ENCODE measurements at regions not wholly inside any gene's neighbourhood (a gene's known extent, or its start where the extent isn't known, plus 50 kb on each side); places are given as distances from the start of the nearest gene placed in this dataset.

DNA sequence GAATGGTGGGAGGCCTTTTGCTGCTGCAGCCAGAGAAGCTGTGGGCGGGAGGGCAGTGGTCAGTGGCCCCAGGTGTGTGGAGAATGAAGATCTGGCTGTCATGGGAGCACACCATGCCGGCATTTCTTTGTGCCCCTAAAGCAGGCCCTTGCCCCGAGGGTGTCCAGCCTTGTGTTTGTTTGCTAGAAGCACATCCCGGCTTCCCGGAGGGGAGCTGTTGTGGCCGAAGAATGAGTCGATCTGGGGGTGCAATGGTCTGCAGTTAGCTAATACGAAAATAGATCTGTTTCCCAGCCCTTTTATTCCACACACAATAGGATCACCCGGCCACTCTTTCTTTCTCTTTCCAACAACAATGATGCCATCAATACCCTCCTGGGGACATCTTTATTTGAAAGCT is 228.8 kb downstream of the CBLN1 start:
- no peak overlapping the region for H3K27ac ChIP-seq
- DNase-seq (no peak), ATAC-seq (no peak)
- TF ChIP-seq POLR2A (IDR thresholded peaks at IDR 0.05), result no peak
- TF ChIP-seq, protein P1, sequence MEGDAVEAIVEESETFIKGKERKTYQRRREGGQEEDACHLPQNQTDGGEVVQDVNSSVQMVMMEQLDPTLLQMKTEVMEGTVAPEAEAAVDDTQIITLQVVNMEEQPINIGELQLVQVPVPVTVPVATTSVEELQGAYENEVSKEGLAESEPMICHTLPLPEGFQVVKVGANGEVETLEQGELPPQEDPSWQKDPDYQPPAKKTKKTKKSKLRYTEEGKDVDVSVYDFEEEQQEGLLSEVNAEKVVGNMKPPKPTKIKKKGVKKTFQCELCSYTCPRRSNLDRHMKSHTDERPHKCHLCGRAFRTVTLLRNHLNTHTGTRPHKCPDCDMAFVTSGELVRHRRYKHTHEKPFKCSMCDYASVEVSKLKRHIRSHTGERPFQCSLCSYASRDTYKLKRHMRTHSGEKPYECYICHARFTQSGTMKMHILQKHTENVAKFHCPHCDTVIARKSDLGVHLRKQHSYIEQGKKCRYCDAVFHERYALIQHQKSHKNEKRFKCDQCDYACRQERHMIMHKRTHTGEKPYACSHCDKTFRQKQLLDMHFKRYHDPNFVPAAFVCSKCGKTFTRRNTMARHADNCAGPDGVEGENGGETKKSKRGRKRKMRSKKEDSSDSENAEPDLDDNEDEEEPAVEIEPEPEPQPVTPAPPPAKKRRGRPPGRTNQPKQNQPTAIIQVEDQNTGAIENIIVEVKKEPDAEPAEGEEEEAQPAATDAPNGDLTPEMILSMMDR (IDR thresholded peaks at IDR 0.05), result no peak
- no peaks in the 10 kb centered on the region for H3K27me3 ChIP-seq
- H3K36me3 ChIP-seq, result no peaks in the 10 kb centered on the region
- 82 to 88% (median 85%) methylated on average over 8 to 9 of the region's 9 CpGs for WGBS, 4 donors
- H3K9me3 ChIP-seq, result no peaks in the 10 kb centered on the region
- no peak overlapping the region for H3K4me3 ChIP-seq
- H3K4me1 ChIP-seq, result peaks cover 0 to 14% (median 0%) of the 10 kb centered on the region in 12 donors
- intact Hi-C loops (cut with DNase I), result no loop called here

- ATAC-seq (peak in 1 of 4 donors; percentile 19), DNase-seq (no peak)
- intact Hi-C loops (cut with DNase I), result no loop called here
These were observed 230.1 kb downstream of the CBLN1 start for GRCh38 chr16:49051576-49051975.

DNA sequence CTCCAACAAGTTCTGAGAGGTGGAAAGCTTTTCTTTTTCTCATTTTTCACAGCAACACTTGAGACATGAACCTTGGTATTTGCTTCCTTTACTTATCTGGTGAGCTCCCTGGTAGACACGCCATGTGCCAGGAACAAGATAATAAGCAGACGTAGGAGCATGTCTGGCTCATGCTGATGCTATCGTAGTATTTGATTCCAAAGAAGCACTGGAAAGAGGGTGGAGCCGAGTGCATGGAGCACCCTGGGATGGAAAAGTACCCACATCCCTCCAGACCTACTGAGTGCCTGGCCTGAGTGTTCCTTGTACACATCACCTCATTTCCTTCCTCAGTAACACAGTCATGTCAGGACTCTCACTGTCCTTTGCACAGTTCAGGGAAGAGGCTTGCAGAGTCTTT is 231.0 kb downstream of the CBLN1 start:
- Histone ChIP-seq H3K4me1 (peaks cover 0 to 14% (median 0%) of the 10 kb centered on the region in 12 donors), H3K27ac (peak overlapping the region in 1 of 12 donors; percentile 27), H3K9me3 (no peaks in the 10 kb centered on the region), H3K27me3 (no peaks in the 10 kb centered on the region), H3K4me3 (no peak overlapping the region), H3K36me3 (no peaks in the 10 kb centered on the region)
- WGBS, 4 donors, result 28 to 35% (median 34%) methylated on average over 4 of the region's 4 CpGs
- intact Hi-C loops (cut with DNase I), result no loop called here
- DNase-seq (peak in 2 of 5 donors; percentile 30 to 33), ATAC-seq (peak in 3 of 4 donors; percentile 34 to 92 (median 74))
- TF ChIP-seq POLR2A (IDR thresholded peaks at IDR 0.05), result no peak
- TF ChIP-seq, protein P1 (IDR thresholded peaks at IDR 0.05), result no peak

More at GRCh38 chr16:49051576-49051975, 230.1 kb downstream of the CBLN1 start:
- Histone ChIP-seq H3K9me3 (no peaks in the 10 kb centered on the region), H3K4me3 (no peak overlapping the region), H3K27ac (peak overlapping the region in 1 of 12 donors; percentile 15), H3K36me3 (no peaks in the 10 kb centered on the region), H3K27me3 (no peaks in the 10 kb centered on the region), H3K4me1 (peaks cover 0 to 14% (median 0%) of the 10 kb centered on the region in 12 donors)
- TF ChIP-seq, protein P1 (IDR thresholded peaks at IDR 0.05), result no peak
- TF ChIP-seq POLR2A (IDR thresholded peaks at IDR 0.05), result no peak
- WGBS, 4 donors, result 32 to 56% (median 39%) methylated on average over 2 of the region's 2 CpGs

- ATAC-seq (no peak), DNase-seq (no peak)
- WGBS, 4 donors, result 85 to 88% (median 86%) methylated on average over 3 of the region's 3 CpGs
- peaks cover 0 to 14% (median 0%) of the 10 kb centered on the region in 12 donors for H3K4me1 ChIP-seq
- H3K27ac ChIP-seq, result no peak overlapping the region
- H3K9me3 ChIP-seq, result no peaks in the 10 kb centered on the region
- TF ChIP-seq, protein P1 (IDR thresholded peaks at IDR 0.05), result no peak
- no peak for TF ChIP-seq POLR2A (IDR thresholded peaks at IDR 0.05)
- H3K27me3 ChIP-seq, result no peaks in the 10 kb centered on the region
- intact Hi-C loops (cut with DNase I), result no loop called here
- H3K36me3 ChIP-seq, result no peaks in the 10 kb centered on the region
- H3K4me3 ChIP-seq, result no peak overlapping the region
These were observed 232.0 kb downstream of the CBLN1 start for GRCh38 chr16:49049644-49050043.
